ENCODE measurements at regions not wholly inside any gene's neighbourhood (a gene's known extent, or its start where the extent isn't known, plus 50 kb on each side); places are given as distances from the start of the nearest gene placed in this dataset.

- TF ChIP-seq, protein P1, sequence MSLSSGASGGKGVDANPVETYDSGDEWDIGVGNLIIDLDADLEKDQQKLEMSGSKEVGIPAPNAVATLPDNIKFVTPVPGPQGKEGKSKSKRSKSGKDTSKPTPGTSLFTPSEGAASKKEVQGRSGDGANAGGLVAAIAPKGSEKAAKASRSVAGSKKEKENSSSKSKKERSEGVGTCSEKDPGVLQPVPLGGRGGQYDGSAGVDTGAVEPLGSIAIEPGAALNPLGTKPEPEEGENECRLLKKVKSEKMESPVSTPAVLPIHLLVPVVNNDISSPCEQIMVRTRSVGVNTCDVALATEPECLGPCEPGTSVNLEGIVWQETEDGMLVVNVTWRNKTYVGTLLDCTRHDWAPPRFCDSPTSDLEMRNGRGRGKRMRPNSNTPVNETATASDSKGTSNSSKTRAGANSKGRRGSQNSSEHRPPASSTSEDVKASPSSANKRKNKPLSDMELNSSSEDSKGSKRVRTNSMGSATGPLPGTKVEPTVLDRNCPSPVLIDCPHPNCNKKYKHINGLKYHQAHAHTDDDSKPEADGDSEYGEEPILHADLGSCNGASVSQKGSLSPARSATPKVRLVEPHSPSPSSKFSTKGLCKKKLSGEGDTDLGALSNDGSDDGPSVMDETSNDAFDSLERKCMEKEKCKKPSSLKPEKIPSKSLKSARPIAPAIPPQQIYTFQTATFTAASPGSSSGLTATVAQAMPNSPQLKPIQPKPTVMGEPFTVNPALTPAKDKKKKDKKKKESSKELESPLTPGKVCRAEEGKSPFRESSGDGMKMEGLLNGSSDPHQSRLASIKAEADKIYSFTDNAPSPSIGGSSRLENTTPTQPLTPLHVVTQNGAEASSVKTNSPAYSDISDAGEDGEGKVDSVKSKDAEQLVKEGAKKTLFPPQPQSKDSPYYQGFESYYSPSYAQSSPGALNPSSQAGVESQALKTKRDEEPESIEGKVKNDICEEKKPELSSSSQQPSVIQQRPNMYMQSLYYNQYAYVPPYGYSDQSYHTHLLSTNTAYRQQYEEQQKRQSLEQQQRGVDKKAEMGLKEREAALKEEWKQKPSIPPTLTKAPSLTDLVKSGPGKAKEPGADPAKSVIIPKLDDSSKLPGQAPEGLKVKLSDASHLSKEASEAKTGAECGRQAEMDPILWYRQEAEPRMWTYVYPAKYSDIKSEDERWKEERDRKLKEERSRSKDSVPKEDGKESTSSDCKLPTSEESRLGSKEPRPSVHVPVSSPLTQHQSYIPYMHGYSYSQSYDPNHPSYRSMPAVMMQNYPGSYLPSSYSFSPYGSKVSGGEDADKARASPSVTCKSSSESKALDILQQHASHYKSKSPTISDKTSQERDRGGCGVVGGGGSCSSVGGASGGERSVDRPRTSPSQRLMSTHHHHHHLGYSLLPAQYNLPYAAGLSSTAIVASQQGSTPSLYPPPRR (CRISPR knock-in tag; IDR thresholded peaks at IDR 0.05; ENCODE audit: borderline replicate concordance), result no peak
- TF ChIP-seq ZNF668 (CRISPR knock-in tag; IDR thresholded peaks at IDR 0.05), result no peak
- no peak for TF ChIP-seq ETV6 (IDR thresholded peaks at IDR 0.05; ENCODE audit: borderline replicate concordance in 1 of 2, low read depth in 2 of 2, low read length in 1 of 2)
- no peak for TF ChIP-seq ETV6 (CRISPR knock-in tag; IDR thresholded peaks at IDR 0.05; ENCODE audit: borderline replicate concordance)
- TF ChIP-seq RBM14 (IDR thresholded peaks at IDR 0.05; ENCODE audit: borderline replicate concordance, insufficient read depth, low read depth, low read length), result no peak
- TF ChIP-seq RAD21 (CRISPR knock-in tag; conservative IDR thresholded peaks at IDR 0.05 in 1 of 2, IDR thresholded peaks at IDR 0.05 in 1 of 2), result no peak
- TF ChIP-seq ZKSCAN8 (CRISPR knock-in tag; IDR thresholded peaks at IDR 0.05), result no peak
- no peak for TF ChIP-seq CCNT2 (IDR thresholded peaks at IDR 0.05; ENCODE audit: borderline replicate concordance, extremely low read depth, insufficient read length, low read depth, low read length)
- TF ChIP-seq ZBTB1 (CRISPR knock-in tag; IDR thresholded peaks at IDR 0.05; ENCODE audit: borderline replicate concordance, low read depth), result no peak
Observed at GRCh38 chr5:82439750-82440445, 161.7 kb upstream of the RPS23 start (continued).
